ENCODE measurements at regions not wholly inside any gene's neighbourhood (a gene's known extent, or its start where the extent isn't known, plus 50 kb on each side); places are given as distances from the start of the nearest gene placed in this dataset.

- peaks cover 20% of the 10 kb centered on the region for H3K27me3 Mint-ChIP-seq
- Histone ChIP-seq H3K36me3 (replicated peaks in 1 of 2; ENCODE audit: control extremely low read depth in 1 of 2, control insufficient read depth in 1 of 2, extremely low read depth in 1 of 2, insufficient read depth in 2 of 2, low read length in 1 of 2) (no peaks in the 10 kb centered on the region), H3K4me2 (replicated peaks; ENCODE audit: low read depth, low read length, poor library complexity, severe bottlenecking) (no peak overlapping the region), H3K9me3 (ENCODE audit: control extremely low read depth in 1 of 3, control insufficient read depth in 2 of 3, insufficient read depth in 1 of 3, low read length in 2 of 3) (no peaks in the 10 kb centered on the region), H4K20me1 (ENCODE audit: control insufficient read depth, insufficient read depth, low read length, poor library complexity, severe bottlenecking) (no peaks in the 10 kb centered on the region), H3K27me3 (replicated peaks in 1 of 4; ENCODE audit: control extremely low read depth in 1 of 4, control insufficient read depth in 3 of 4, insufficient read depth in 4 of 4, low read length in 3 of 4) (no peaks in the 10 kb centered on the region), H3K79me2 (ENCODE audit: control insufficient read depth, insufficient read depth, low read length) (no peaks in the 10 kb centered on the region), H3K27ac (ENCODE audit: low read length in 2 of 2) (no peak overlapping the region), H3K4me1 (ENCODE audit: control insufficient read depth in 2 of 2, insufficient read depth in 2 of 2, low read length in 2 of 2) (no peaks in the 10 kb centered on the region), H3K9ac (ENCODE audit: low read length) (no peak overlapping the region), H3K4me3 (ENCODE audit: control extremely low read depth in 1 of 5, extremely low read depth in 1 of 5, insufficient read depth in 1 of 5, low read depth in 2 of 5, low read length in 4 of 5) (no peak overlapping the region), H2AFZ (ENCODE audit: insufficient read depth, low read depth, low read length, poor library complexity, severe bottlenecking) (no peak overlapping the region)
- no peak overlapping the region for H3K4me3 Mint-ChIP-seq
- POLR2A ChIA-PET = no interaction called here
- H3K9me3 Mint-ChIP-seq (ENCODE audit: insufficient read depth) = no peaks in the 10 kb centered on the region
- no peaks in the 10 kb centered on the region for H3K4me1 Mint-ChIP-seq
- DNase-seq = no peak
- CTCF ChIA-PET = no interaction called here
- 78% methylated on average over 1 of the region's 1 CpG for WGBS (ENCODE audit: insufficient coverage)
- intact Hi-C loops (cut with micrococcal nuclease) = no loop called here
- no peak for TF ChIP-seq CTCF (IDR thresholded peaks at IDR 0.05)
- no peak for ATAC-seq (ENCODE audit: low read depth)
- H3K27ac Mint-ChIP-seq = no peak overlapping the region
Observed at GRCh38 chr15:62969442-62970089, 73.0 kb upstream of the TPM1 start.

DNA sequence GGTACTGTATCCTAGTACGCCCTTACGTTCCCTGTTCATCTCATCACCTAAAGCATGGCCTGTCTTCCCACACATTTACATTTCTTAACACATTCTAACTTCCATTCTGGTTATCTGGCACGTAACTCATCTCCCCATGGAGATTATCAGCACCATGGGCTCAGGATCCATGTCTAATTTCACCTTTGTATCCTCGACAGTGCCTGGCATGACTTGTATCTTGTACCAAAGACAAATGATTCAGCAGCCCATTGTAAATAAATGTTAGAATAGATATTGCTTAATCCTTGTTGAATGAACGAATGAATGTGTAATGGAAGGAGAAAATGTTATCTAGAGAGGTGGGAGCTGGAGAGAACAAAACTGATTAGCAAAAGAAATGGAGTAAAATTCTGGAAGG is 69.7 kb upstream of the TPM1 start:
- H3K4me1 Mint-ChIP-seq = no peaks in the 10 kb centered on the region
- ATAC-seq (ENCODE audit: low read depth) (no peak), DNase-seq (no peak)
- Histone ChIP-seq H2AFZ (ENCODE audit: insufficient read depth, low read depth, low read length, poor library complexity, severe bottlenecking) (no peak overlapping the region), H3K9ac (ENCODE audit: low read length) (no peak overlapping the region), H3K9me3 (ENCODE audit: control extremely low read depth in 1 of 3, control insufficient read depth in 2 of 3, insufficient read depth in 1 of 3, low read length in 2 of 3) (no peaks in the 10 kb centered on the region), H3K36me3 (replicated peaks in 1 of 2; ENCODE audit: control extremely low read depth in 1 of 2, control insufficient read depth in 1 of 2, extremely low read depth in 1 of 2, insufficient read depth in 2 of 2, low read length in 1 of 2) (no peaks in the 10 kb centered on the region), H3K4me1 (ENCODE audit: control insufficient read depth in 2 of 2, insufficient read depth in 2 of 2, low read length in 2 of 2) (no peaks in the 10 kb centered on the region), H3K79me2 (ENCODE audit: control insufficient read depth, insufficient read depth, low read length) (no peaks in the 10 kb centered on the region), H3K27me3 (replicated peaks in 1 of 4; ENCODE audit: control extremely low read depth in 1 of 4, control insufficient read depth in 3 of 4, insufficient read depth in 4 of 4, low read length in 3 of 4) (no peaks in the 10 kb centered on the region), H4K20me1 (ENCODE audit: control insufficient read depth, insufficient read depth, low read length, poor library complexity, severe bottlenecking) (no peaks in the 10 kb centered on the region), H3K4me3 (ENCODE audit: control extremely low read depth in 1 of 5, extremely low read depth in 1 of 5, insufficient read depth in 1 of 5, low read depth in 2 of 5, low read length in 4 of 5) (no peak overlapping the region), H3K4me2 (replicated peaks; ENCODE audit: low read depth, low read length, poor library complexity, severe bottlenecking) (no peak overlapping the region), H3K27ac (ENCODE audit: low read length in 2 of 2) (no peak overlapping the region)
- H3K27me3 Mint-ChIP-seq = peaks cover 14% of the 10 kb centered on the region
- no peak overlapping the region for H3K27ac Mint-ChIP-seq
- 77% methylated on average over 3 of the region's 5 CpGs for WGBS (ENCODE audit: insufficient coverage)
- TF ChIP-seq CTCF (IDR thresholded peaks at IDR 0.05) = no peak
- TF ChIP-seq EZH2 (IDR thresholded peaks at IDR 0.05; ENCODE audit: borderline replicate concordance, insufficient read depth, low read depth, low read length, poor library complexity, severe bottlenecking) = no peak
- no peaks in the 10 kb centered on the region for H3K9me3 Mint-ChIP-seq (ENCODE audit: insufficient read depth)
- ChIA-PET CTCF (no interaction called here), POLR2A (no interaction called here)
- no peak overlapping the region for H3K4me3 Mint-ChIP-seq
- intact Hi-C loops (cut with micrococcal nuclease) = no loop called here

All from B cell (primary cell).